ENCODE measurements at regions not wholly inside any gene's neighbourhood (a gene's known extent, or its start where the extent isn't known, plus 50 kb on each side); places are given as distances from the start of the nearest gene placed in this dataset.

DNA sequence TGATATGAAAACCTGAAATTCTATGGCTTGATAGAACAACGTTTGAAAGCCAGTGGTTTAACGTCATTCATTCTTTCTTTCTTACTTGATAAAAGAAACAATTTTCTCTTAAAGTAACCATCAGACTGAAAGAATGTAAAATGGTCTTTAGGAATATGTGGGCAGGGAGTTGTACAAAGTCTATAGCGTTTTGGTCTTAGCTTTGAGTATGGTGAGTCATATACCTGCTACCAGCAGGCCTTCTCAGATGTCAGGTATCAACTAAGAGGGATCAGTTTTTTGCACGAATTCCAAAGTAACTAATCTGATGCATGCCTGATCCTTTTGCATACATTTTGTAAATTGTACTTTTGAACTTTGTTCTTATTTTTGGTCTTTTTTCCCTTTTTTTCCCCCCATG is 101.5 kb upstream of the DSEL start:
- no peak for TF ChIP-seq CTCF (IDR thresholded peaks at IDR 0.05; ENCODE audit: low read depth, low read length)
- TF ChIP-seq EZH2phosphoT487 (IDR thresholded peaks at IDR 0.05; ENCODE audit: low read depth), result no peak

All from OCI-LY3 (cell line).